ENCODE measurements at regions not wholly inside any gene's neighbourhood (a gene's known extent, or its start where the extent isn't known, plus 50 kb on each side); places are given as distances from the start of the nearest gene placed in this dataset.

DNA sequence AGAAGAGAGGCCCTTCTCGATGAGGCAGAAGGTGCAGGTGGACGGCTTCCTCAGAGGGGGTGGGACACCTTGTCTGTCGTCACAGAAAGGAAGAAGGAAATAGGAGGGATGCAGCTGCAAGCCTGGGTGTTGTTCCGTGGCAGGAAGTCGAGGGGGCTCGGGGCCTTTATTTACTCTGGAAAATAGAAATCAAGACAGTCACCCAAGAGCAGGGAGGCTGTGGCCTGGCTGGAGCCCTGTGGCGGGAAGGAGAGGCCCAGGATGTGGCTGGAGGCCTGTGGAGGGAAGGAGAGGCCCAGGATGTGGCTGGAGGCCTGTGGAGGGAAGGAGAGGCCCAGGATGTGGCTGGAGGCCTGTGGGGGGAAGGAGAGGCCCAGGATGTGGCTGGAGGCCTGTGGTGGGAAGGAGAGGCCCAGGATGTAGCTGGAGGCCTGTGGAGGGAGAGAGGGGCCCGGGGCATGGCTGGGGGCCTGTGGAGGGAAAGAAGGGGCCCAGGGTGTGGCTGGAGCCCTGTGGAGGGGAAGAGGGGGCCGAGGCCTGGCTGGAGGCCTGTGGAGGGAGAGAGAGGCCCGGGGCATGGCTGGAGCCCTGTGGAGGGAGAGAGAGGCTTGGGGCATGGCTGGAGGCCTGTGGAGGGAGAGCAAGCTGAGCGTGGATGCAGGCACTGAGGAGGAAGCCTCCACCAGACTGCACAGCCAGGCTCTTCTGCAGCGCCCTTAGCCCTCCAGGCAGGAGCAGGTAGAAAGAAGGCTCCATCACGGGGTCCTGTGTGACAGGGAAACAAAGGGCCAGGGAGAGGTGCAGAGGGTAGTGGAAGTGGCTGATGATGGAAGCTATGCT, 97.3 kb upstream of the SFMBT2 start:
- DNase-seq (ENCODE audit: low read depth in 4 of 4, low spot score in 3 of 4): no peak

DNA sequence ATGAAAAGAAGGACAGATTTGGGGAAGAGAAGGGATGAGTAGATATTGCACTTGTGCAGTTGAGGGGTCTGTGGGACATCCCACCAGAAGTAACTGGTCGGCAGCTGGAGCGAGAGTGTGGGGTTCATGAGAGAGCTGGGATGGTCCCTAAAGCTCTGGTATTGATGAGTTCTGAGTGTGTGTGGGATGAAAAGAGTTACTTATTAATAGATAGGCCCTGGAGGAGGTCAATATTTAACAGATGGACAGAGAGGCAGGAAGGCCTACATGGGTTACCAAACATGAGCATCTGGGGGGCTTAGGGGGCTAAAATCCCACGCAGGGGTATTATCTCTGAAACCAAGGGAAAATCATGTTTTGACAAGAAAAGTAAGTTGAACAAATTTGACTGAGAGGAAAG, 95.7 kb upstream of the SFMBT2 start:
- DNase-seq (ENCODE audit: low read depth in 4 of 4, low spot score in 3 of 4): no peak

DNA sequence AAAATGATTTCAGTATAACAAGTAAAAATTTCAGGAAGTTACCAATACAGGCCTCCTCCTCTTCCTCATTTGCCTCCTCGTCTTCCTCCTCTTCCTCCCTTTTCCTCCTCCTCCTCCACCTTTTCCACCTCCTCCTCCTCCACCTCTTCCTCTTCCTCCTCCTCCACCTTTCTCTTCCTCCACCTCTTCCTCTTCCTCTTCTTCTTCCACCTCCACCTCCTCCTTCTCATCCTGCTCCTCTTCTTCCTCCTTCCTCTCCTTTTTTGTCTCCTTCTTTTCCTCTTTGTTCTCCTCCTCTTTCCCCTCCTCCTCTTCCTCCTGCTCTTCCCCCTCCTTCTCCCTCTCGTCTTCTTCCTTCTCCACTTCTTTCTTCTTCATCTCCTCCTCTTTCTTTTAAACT, 94.4 kb upstream of the SFMBT2 start:
- DNase-seq (ENCODE audit: low read depth in 4 of 4, low spot score in 3 of 4): no peak

DNA sequence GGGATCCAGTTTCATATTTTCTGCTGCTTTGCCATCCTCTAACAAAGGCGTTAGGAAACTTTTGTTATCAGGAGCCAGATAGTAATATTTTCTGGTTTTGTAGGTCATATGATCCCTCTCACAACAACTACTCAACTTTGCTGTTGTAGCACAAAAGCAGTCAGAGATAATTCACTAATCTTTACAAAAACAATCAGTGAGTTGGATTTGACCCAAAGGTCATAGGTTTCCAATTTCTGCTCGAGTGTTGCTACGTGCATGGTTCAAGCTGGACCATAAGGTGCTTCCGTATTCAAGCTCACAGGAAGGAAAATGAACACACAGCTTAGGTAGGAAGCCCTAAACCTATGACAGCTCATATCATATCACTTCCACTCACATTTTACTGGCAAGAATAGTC, 92.4 kb upstream of the SFMBT2 start:
- DNase-seq (ENCODE audit: low read depth in 4 of 4, low spot score in 3 of 4): no peak

DNA sequence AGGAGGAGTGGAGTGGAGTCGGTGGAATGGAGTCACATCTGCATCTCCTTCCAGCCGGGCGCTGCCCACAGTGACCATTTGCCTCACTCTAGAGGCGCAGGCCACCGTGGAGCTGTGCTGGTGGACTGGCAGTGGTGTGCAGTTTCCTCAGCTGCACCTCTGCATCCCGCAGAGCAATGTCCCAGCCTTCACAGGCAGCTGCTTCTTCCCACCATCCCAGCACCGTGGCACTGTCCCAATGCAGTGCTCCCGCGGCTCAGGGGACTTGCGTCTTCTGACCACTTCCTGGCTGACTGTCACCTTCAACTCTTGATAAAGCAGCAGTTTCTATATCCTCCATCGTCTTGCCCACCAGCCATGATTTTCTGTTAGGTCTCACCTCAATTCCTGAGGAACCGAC, 90.3 kb upstream of the SFMBT2 start:
- no peak for DNase-seq (ENCODE audit: low read depth in 4 of 4, low spot score in 3 of 4)

DNA sequence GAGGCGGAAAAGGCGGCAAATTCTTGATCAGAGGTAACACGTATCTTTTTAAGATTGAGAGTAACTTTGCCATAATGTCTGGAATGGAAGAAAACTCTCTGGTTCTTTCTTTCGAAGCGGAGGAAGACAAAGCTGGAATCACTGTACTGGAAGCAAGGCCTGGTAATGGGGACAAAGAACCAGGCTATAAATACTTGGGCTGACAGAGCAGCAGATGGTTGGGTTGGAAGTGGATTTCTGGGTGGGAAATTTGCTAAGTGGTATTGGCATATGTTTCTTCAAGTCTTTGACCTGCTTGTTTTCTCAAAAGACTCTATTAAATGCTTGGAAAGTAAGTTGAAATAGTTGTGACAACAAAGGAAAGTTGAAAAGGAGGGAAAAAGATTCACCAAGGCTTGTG, 87.3 kb upstream of the SFMBT2 start:
- DNase-seq (ENCODE audit: low read depth in 4 of 4, low spot score in 3 of 4): no peak

DNA sequence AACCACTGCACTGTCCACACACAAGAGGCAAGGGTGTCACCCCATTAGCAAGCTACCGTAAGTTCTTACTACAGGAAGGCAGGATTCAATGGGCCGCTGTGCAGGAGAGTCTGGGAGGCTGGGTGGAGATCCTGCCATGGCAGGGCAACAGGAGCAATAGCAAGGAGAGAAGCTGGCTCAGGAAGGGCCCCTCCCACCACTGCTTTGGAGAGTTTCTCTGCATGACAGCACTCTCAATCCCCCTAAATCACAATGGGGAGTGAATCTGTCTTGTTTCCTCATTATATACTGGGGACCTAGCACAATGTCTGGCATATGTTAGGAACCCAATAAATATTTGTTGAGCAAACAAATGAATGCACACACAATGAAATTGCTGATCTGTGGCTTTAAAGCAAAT, 83.2 kb upstream of the SFMBT2 start:
- no peak for DNase-seq (ENCODE audit: low read depth in 4 of 4, low spot score in 3 of 4)

DNA sequence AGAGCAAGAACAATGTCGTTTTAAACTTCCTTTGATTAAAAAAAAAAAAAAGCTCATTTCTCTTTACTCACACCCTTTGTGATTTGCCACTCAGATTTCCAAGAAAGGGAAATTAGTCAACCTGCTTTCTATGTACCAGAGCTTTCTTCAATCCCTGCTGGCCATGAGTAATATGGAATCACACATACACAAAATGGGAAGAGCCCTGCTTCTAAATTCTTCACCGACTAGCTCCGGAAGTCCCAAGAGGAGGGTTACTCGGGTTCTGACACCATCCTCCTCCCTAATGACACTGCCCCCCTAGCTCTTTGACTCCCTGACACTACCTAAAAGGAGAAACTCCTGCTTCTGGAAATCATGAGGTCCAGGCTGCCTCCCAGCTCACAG, 81.8 kb upstream of the SFMBT2 start:
- DNase-seq (ENCODE audit: low read depth in 4 of 4, low spot score in 3 of 4): no peak

DNA sequence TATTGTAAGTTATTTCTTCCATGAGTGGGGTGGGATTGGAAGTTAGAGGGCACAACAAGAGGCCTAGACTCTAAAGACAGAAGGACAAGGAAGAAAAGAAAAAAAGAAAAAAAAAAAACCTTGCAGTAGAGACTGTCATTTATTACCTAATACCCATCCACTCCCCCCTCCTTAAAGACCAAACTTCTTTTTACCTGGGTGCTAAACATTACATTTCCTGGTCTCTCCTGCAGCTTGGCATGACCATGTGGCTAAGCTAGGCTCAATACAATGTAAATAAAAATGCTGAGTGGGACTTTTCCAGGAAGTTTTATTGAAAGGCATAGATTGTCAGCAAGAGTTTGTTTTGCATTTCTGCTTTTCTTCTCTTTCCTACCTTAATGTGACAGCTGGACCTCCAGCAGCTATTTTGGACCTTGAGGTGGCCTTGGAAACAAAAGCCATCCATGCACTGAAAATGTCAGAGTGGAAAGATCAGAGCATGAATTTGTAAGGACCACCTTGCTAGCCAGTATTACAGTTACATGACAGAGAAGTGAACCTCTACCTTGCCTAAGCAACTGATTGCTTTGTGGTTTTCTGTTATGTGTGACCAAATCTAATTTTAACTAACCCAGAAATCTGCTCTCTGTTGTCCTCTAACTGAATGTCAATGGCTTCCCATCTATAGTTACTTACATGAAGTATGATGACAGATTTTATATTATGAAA, 81.3 kb upstream of the SFMBT2 start:
- DNase-seq (ENCODE audit: low read depth in 4 of 4, low spot score in 3 of 4): no peak

DNA sequence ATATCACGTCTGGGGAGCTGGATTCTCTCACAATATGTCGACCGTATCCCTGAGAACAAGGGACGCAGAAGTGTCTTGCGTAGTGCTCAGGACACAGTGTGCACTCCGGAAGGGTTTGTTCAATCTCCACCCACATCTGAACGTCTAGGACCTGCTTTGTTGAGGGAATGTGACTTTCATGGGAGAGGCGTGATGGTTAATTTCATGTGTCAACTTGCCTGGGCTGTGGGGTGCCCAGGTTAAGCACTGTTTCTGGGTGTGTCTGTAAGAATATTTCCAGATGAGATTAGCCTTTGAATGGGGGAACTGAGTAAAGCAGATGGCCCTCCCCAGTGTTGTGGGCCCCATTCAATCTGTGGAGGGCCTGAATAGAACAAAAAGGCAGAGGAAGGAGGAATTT, 80.4 kb upstream of the SFMBT2 start:
- DNase-seq (ENCODE audit: low read depth in 4 of 4, low spot score in 3 of 4): no peak

DNA sequence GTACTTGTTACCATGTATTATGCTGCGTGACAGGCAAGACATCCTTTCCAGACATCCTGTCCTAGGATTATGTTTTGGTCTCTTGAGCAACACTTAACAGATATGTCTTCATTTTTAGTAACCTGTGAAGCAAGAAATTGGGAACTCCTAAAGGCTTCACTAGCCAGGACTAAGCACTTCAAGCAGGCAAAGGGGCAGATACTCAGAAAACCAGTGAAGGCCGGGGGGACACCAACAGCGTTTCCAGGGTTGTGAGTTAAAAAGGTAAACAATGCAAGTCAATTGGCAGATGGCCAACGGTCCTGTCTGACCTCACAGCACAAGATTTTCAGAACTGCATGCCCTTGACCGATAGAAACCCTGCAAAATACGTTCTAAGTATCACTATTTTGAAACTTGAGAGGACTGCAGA, 77.6 kb upstream of the SFMBT2 start:
- DNase-seq (ENCODE audit: low read depth in 4 of 4, low spot score in 3 of 4): peak in 2 of 4 donors; percentile 52 to 58

DNA sequence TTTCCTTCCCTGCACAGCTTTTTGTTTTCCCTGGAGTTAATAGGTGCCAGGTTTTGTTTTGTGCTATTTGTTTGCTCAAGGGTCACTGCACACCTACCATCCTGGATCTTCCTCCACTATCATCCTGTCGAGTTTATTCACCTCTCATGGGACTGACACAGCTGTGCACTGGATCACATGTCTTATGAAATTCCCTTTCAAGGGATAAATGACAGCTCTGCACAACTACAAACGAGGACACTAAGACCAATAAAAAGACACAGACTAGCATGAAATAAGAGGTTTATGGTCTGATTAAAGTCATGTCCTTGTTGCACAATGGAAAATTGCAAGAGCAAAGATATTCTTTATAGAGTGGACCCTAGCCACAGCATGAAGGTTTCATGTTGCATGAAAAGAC, 76.7 kb upstream of the SFMBT2 start:
- DNase-seq (ENCODE audit: low read depth in 4 of 4, low spot score in 3 of 4): no peak

DNA sequence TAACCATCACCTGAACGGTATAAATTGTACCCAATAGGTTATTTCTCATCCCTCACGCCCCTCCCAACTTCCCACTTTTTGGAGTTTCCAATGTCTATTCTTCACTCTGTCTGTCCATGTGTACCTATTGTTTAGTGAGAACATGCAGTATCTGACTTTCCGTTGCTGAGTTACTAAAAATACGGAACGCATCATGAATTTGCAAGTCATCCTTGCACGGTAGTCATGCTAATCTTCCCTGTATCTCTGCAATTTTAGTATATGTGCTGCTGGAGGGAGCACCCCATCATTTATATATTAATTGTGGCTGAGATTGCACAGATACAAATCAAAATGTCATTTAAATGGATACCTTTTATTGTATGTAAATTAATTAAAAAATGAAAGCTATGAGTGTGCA, 75.7 kb upstream of the SFMBT2 start:
- DNase-seq (ENCODE audit: low read depth in 4 of 4, low spot score in 3 of 4): no peak

DNA sequence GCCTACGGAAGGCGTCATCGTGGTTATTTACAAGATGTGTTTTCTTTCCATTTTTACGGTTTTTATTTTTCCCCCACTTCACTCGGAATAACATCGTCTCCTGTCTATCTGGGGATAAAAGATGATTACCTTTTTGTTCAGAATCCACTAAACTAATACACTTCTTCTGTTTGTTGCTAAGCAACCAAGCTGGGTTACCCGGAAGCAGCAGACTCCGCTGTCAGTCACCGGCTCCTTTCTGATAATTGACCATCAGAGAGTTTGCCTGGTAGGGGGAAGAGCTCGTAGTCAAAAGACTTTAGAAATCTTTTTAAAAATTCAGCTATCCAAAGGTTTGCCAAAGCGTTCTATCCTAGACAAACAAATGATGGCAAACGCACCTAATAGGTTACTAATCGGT, 75.0 kb upstream of the SFMBT2 start:
- no peak for DNase-seq (ENCODE audit: low read depth in 4 of 4, low spot score in 3 of 4)

DNA sequence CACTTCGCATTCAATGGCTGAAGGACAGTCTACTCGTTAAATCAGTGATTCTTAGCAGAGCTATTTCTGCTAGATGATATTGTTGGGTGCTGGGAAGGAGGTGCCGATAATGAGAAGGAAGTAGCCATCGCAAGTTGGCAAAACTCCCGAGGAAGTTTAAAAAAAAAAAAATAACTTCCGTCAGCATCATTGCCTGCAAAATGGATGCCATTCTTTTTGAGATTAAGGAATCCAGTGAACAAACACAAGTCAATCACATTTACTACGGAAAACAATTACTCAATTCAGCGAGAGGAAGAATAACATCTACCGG, 74.4 kb upstream of the SFMBT2 start:
- no peak for DNase-seq (ENCODE audit: low read depth in 4 of 4, low spot score in 3 of 4)

DNA sequence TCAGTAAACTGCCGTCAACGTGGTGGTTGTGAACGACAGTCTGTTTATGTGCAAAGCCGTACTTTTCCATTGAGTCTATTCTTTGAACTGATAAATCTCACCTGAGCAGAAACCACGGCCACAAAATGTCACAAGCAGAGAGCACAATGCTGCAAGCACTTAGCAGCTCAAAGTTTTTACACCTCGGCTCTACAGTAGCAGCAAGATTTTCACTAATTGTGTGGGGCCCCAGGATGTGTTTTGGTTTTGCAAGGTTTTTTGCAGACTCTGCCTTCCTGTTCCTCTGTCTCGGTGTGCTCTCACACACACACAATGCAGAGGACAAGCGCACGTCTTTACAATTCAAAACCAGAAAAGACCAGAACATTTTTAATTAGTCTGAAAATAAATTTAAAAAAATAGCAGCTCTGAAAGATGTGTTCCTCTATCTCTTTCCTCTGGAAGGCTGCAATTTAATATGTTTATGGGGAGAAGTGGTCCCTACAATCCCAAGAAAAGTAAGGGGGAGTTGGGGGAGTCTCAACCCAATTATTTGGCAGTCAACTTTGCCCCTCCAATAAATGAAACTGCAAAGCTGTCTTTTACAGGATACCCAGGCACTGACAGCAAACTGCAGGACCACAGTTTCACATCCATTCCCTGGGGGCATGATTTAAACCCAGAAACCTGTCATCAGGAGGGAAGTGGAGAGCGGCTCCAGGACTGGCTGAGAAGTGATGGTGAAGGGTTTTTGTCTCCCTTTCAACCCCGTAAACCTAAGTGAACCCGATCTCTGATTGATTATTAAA, 73.8 kb upstream of the SFMBT2 start:
- no peak for DNase-seq (ENCODE audit: low read depth in 4 of 4, low spot score in 3 of 4)

DNA sequence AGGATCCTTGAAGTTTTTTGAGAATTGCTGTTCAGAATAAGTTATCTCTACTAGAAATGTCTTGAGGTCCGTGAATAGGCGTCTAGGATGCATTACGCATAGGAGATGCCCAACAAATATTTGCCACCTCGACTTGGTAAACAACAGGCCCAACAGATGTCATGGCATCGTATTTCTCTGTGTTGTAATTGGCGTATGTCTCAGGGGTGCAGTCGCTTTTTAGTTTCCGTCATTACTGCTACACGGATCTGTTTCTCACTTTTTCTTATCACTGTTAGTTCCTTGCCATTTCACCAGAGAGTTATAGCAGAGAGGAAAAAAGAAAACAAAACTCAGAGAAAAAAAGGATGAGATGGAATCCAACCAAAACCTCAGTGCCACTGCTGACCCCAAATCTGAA, 73.0 kb upstream of the SFMBT2 start:
- no peak for DNase-seq (ENCODE audit: low read depth in 4 of 4, low spot score in 3 of 4)

DNA sequence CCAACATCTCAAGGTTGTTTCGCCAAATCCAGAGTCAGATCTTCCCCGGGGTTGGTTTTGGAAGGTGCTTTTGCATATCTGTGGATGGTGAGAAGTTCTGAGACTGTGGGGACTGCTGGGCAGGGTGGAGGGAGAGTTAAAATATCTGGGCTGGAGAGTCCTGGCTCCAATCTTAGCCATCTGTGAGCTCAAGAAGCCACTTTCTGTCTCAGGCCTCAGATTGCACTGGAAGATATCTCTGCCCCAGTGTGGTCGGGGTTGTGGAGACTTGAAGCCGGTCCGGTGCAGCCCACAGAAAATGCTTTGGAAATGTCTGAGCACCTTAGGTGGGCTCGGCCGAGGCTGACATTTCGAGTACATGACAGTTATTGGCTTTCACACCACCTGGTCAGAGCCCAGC, 72.2 kb upstream of the SFMBT2 start:
- no peak for DNase-seq (ENCODE audit: low read depth in 4 of 4, low spot score in 3 of 4)

DNA sequence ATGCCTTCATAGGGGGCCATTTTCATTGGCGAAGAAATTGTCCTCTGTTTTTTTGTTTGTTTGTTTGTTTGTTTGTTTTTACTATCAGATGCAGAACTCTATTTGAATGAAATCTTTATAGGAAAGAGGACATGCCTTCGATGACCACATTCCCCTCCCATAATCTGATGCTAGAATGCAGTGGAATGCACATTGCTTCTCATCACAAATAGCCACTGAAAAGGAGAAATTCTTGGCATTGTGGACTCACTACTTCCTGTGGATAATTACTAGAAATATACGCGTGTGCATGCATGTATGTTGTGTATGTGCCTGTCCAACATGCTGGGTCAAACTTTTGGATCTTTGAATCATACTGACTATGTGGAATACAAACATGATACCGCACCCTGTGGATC, 70.5 kb upstream of the SFMBT2 start:
- DNase-seq (ENCODE audit: low read depth in 4 of 4, low spot score in 3 of 4): no peak

DNA sequence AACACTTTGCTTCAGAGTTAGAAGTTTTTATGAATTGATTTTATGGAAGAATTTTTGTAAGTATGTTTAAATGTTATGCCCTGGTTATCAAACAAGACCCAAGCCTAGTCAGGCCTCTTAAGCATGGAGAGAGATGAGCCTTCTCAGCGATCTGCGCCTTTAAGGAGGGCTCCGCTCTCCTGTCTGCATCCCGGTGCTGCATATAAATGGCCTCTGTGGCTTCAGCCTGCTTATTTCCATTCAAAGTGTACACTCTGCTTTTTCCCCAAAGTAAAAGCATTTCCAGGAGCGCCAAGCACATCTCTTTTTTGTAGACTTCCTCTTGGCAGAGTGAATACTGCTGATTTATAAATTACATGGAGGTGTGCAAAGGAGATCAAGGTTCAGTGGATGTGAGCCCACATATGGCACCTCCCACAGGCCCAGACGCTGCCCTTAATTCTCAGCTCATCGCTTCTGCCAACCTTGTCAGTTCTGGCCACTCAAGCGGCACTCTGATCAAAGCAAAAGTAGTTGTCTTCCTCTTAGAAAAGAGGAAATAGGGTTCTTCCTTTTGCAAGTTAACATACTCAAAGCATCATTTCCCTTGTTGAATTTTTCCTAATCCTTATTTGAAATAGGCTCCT, 70.0 kb upstream of the SFMBT2 start:
- peak in 1 of 4 donors; percentile 32 for DNase-seq (ENCODE audit: low read depth in 4 of 4, low spot score in 3 of 4)

DNA sequence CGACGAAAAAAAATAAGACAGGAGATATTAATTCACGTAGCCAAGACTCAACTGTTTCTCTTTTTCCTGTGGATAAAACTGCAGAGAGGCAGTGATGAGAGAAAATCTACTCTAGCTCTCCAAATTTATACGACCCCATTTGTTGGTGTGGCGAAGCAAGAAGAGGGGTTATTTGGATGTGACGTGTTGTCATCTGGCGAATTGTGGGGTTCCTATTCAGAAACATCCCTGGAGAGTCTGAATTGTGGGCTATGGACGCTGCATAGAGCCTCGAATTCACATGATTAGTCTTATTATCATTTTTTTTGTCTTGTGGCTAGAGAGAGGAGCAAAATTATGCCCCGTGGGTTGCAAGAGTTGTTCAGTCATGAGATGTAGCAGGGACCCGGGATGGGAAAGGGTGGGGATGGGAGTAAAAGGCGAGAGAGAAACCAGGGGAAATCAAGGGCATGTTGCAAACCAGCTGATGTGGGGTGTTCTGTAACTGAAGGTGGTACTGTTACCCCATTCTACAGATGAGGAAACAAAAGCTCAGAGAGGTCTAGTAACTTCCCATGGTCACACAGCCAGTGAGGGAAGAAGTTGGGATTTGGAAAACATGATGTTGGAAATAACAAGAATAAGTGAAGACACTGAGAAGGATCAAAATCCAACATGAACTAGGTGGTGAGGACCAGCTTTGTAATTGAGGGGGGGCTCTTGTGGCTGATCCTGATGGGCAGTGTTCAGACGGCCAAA, 69.2 kb upstream of the SFMBT2 start:
- DNase-seq (ENCODE audit: low read depth in 4 of 4, low spot score in 3 of 4): no peak

Measured in left renal pelvis (tissue), 4 donors.